Lower lobe of right lung (tissue), 2 donors: ENCODE measurements at regions not wholly inside any gene's neighbourhood (a gene's known extent, or its start where the extent isn't known, plus 50 kb on each side); places are given as distances from the start of the nearest gene placed in this dataset.

ENCODE experiments used
- ATAC-seq, 2 donors: fragments of 200-7000 bp; cut with Tn5 transposase; one replicate each; pipeline ENCODE4 v1.9.1; 2020 to 2022; ENCODE audit warnings: mild to moderate bottlenecking in 2 of 2, moderate library complexity in 2 of 2
- DNase-seq: peaks from one replicate; pipeline ENCODE4 v3.0.0-alpha.2; 2020
- H3K27ac ChIP-seq: fragments of 200-600 bp; one replicate; pipeline ENCODE4 v1.8.0; 2022
- H3K27me3 ChIP-seq: fragments of 200-600 bp; one replicate; pipeline ENCODE4 v1.8.0; 2022; ENCODE audit warnings: low read depth
- H3K36me3 ChIP-seq: fragments of 200-600 bp; one replicate; pipeline ENCODE4 v1.8.0; 2022; ENCODE audit warnings: mild to moderate bottlenecking
- H3K4me1 ChIP-seq: fragments of 200-600 bp; one replicate; pipeline ENCODE4 v1.8.0; 2022
- H3K4me3 ChIP-seq: fragments of 200-600 bp; one replicate; pipeline ENCODE4 v1.8.0; 2022; ENCODE audit warnings: mild to moderate bottlenecking
- H3K9me3 ChIP-seq: fragments of 200-600 bp; one replicate; pipeline ENCODE4 v1.8.0; 2022
- intact Hi-C: fragments of 100-400 bp; cut with DNase I; formaldehyde crosslinking; loops from one replicate; pipeline ENCODE4 v1.11.0; 2022
- TF ChIP-seq, protein P1 (sequence below): fragments of 200-600 bp; IDR thresholded peaks from one replicate; pipeline ENCODE4 v1.8.0; 2022; ENCODE audit warnings: antibody characterized with exemption, mild to moderate bottlenecking
- donor health status: DM: no; HTN: yes; CAD: no; lungs with severe emphysema.

DNA sequence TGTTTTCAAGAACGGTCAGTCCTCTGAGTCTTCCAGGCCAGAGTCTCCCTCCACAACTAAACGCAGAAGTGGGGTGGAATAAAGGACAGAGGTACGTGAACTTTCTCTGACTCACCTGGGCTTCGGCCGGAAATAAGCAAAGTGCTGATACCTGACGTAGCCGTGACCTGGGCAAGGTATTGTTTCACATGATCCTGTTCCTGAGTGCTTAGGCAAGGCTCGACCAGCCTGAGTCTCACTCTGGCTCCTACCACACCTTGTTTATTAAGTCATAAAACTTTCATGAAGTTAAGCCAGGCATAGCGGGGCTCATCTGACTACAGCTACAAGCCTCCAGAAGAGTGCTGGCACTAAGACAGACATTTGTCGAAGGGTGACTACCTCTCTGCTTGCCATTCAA, 327.5 kb downstream of the SETD4 start:
- Histone ChIP-seq H3K27me3 (peaks cover 3% of the 10 kb centered on the region), H3K4me3 (no peak overlapping the region), H3K27ac (no peak overlapping the region), H3K9me3 (no peaks in the 10 kb centered on the region), H3K36me3 (no peaks in the 10 kb centered on the region), H3K4me1 (no peaks in the 10 kb centered on the region)
- intact Hi-C loops, result no loop called here
- TF ChIP-seq, protein P1, sequence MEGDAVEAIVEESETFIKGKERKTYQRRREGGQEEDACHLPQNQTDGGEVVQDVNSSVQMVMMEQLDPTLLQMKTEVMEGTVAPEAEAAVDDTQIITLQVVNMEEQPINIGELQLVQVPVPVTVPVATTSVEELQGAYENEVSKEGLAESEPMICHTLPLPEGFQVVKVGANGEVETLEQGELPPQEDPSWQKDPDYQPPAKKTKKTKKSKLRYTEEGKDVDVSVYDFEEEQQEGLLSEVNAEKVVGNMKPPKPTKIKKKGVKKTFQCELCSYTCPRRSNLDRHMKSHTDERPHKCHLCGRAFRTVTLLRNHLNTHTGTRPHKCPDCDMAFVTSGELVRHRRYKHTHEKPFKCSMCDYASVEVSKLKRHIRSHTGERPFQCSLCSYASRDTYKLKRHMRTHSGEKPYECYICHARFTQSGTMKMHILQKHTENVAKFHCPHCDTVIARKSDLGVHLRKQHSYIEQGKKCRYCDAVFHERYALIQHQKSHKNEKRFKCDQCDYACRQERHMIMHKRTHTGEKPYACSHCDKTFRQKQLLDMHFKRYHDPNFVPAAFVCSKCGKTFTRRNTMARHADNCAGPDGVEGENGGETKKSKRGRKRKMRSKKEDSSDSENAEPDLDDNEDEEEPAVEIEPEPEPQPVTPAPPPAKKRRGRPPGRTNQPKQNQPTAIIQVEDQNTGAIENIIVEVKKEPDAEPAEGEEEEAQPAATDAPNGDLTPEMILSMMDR, result no peak
- no peak for DNase-seq
- no peak for ATAC-seq

DNA sequence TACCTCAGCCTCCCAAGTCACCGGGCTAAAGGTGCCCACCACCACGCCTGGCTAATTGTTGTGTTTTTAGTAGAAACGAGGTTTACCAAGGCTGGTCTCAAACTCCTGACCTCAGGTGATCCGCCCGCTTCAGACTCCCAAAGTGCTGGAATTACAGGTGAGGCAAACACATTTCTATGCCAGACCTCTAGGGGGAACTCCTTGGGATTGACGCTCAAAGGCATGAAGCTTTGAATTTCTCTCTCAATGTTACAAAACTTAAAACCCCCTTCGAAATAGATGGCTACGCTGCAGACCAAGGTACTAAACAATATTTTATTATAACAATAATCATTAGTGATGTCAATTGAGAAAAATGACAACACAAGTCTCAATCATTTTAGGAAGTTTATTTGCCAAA, 330.0 kb downstream of the SETD4 start:
- TF ChIP-seq, protein P1, result no peak
- no peak for DNase-seq
- no peaks in the 10 kb centered on the region for H3K36me3 ChIP-seq
- H3K4me1 ChIP-seq, result no peaks in the 10 kb centered on the region
- intact Hi-C loops, result no loop called here
- H3K4me3 ChIP-seq, result no peak overlapping the region
- ATAC-seq, result no peak
- no peak overlapping the region for H3K27ac ChIP-seq
- no peaks in the 10 kb centered on the region for H3K9me3 ChIP-seq
- peaks cover 3% of the 10 kb centered on the region for H3K27me3 ChIP-seq

DNA sequence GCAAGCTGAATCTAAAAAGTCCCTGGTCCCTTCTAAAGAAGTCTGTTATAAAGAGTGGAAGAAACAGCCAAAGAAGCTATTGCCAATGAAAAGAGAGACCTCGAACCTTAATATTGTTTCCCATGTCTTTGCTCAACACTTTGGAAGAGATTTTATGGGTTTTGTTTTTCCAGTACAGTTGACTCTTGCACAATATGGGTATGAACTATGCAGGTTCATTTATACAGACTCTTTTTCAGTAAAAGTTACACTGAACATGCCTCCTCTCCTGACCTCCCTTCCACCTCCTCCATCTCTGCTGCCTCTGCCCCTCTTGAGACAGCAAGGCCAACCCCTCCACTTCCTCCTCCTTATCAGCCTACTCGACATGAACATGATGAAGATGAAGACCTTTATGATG, 332.5 kb downstream of the SETD4 start:
- Histone ChIP-seq H3K4me3 (no peak overlapping the region), H3K9me3 (no peaks in the 10 kb centered on the region), H3K36me3 (no peaks in the 10 kb centered on the region), H3K4me1 (no peaks in the 10 kb centered on the region), H3K27ac (no peak overlapping the region), H3K27me3 (no peaks in the 10 kb centered on the region)
- intact Hi-C loops, result no loop called here
- DNase-seq, result no peak
- TF ChIP-seq, protein P1, result no peak
- no peak for ATAC-seq

DNA sequence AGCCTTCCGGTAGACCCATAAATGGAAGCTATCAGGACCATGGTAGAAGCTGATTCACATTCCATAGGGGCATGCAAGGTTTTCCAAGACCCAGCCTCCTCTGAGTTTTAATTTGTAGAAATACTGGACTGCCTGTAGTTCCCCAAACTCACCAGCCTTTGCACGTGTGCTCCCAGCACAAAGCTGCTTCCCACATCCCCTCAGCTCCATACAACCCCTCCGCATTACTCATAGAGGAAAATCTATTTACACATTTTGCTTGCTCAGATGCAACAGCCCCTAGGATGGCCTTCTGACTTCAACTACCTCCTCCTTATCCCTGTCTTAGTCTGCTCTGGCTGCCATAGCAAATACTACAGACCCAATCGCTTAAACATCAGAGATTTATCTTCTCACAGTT, 336.2 kb downstream of the SETD4 start:
- Histone ChIP-seq H3K27me3 (no peaks in the 10 kb centered on the region), H3K9me3 (no peaks in the 10 kb centered on the region), H3K27ac (no peak overlapping the region), H3K4me3 (no peak overlapping the region), H3K4me1 (peaks cover 9% of the 10 kb centered on the region), H3K36me3 (no peaks in the 10 kb centered on the region)
- ATAC-seq, result no peak
- TF ChIP-seq, protein P1, result no peak
- DNase-seq, result no peak
- intact Hi-C loops, result no loop called here

DNA sequence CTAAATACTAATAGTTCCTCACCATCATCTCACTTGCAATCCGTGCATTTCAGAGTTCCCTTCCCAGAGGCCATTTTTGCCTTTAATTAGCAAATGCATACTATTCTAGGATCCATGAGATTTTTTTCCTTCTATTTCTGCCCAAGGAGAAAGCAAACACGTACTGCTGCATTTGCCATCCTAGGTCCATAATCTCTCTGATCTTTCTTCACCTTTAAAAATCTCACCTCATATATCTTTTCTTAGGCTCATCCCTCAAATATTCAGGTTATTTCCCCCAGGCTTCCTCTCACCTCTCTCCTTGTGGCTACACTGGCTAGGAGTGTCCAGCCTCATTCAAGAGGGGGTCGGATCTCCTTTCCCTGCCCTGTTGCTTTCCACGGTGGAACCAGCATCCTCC, 338.6 kb downstream of the SETD4 start:
- H3K9me3 ChIP-seq, result no peaks in the 10 kb centered on the region
- DNase-seq (no peak), ATAC-seq (no peak)
- intact Hi-C loops, result no loop called here
- H3K27ac ChIP-seq, result no peak overlapping the region
- H3K4me1 ChIP-seq, result peaks cover 9% of the 10 kb centered on the region
- H3K27me3 ChIP-seq, result no peaks in the 10 kb centered on the region
- TF ChIP-seq, protein P1, result no peak
- no peaks in the 10 kb centered on the region for H3K36me3 ChIP-seq
- no peak overlapping the region for H3K4me3 ChIP-seq

DNA sequence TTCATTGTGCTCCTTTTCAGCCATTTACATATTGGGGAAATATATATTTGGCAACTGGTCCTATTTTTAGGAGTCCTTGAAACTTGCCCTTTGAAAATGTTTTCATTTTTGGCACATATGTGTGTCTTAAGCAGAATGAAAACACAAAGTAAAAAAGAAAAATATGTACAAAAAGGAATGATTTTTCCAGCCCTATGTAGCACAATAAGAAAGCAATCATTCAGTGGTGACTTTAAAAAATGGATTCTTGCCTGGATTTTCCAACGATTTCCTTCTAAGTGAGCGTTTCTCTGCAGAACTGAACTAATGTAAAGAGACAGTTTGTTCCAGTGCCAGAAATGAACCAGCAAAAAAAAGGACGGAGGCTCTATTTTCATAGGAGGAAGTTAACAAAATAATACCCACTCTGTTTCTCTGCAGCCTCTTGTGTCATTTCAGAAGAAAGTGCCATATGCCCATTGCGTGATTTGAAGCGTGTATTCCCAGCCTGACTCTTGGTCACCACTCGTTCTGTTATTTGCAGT, 340.1 kb downstream of the SETD4 start:
- Histone ChIP-seq H3K4me3 (no peak overlapping the region), H3K4me1 (peaks cover 9% of the 10 kb centered on the region), H3K36me3 (no peaks in the 10 kb centered on the region), H3K27me3 (no peaks in the 10 kb centered on the region), H3K9me3 (no peaks in the 10 kb centered on the region), H3K27ac (no peak overlapping the region)
- no peak for DNase-seq
- TF ChIP-seq, protein P1, result no peak
- ATAC-seq, result no peak
- intact Hi-C loops, result no loop called here
